ENCODE measurements at regions not wholly inside any gene's neighbourhood (a gene's known extent, or its start where the extent isn't known, plus 50 kb on each side); places are given as distances from the start of the nearest gene placed in this dataset.
"Not testable (repeated sequence)": the region's sequence is repeated elsewhere in the genome, so short reads cannot be mapped to it uniquely, and the experiment has no call there.

- DNase-seq (ENCODE audit: extremely low spot score), result no peak
- CTCF ChIA-PET, result interaction anchor here (0.8 kb wide), 1 partner anchor 11 kb away, joined by 3 read pairs; no protein-coding TSS in a partner anchor
- POLR2A ChIA-PET, result no interaction called here
- TF ChIP-seq, protein P1, sequence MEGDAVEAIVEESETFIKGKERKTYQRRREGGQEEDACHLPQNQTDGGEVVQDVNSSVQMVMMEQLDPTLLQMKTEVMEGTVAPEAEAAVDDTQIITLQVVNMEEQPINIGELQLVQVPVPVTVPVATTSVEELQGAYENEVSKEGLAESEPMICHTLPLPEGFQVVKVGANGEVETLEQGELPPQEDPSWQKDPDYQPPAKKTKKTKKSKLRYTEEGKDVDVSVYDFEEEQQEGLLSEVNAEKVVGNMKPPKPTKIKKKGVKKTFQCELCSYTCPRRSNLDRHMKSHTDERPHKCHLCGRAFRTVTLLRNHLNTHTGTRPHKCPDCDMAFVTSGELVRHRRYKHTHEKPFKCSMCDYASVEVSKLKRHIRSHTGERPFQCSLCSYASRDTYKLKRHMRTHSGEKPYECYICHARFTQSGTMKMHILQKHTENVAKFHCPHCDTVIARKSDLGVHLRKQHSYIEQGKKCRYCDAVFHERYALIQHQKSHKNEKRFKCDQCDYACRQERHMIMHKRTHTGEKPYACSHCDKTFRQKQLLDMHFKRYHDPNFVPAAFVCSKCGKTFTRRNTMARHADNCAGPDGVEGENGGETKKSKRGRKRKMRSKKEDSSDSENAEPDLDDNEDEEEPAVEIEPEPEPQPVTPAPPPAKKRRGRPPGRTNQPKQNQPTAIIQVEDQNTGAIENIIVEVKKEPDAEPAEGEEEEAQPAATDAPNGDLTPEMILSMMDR (IDR thresholded peaks at IDR 0.05; ENCODE audit: control extremely low read depth, extremely low read depth, low read depth, missing control alignments), result no peak
These were observed 175.3 kb upstream of the RAI2 start for GRCh38 chrX:18036394-18036793.

- ChIA-PET CTCF (no interaction called here), POLR2A (no interaction called here)
- DNase-seq (ENCODE audit: extremely low spot score), result no peak
- TF ChIP-seq, protein P1 (IDR thresholded peaks at IDR 0.05; ENCODE audit: control extremely low read depth, extremely low read depth, low read depth, missing control alignments), result no peak
These were observed 173.8 kb upstream of the RAI2 start for GRCh38 chrX:18034945-18035344.

DNA sequence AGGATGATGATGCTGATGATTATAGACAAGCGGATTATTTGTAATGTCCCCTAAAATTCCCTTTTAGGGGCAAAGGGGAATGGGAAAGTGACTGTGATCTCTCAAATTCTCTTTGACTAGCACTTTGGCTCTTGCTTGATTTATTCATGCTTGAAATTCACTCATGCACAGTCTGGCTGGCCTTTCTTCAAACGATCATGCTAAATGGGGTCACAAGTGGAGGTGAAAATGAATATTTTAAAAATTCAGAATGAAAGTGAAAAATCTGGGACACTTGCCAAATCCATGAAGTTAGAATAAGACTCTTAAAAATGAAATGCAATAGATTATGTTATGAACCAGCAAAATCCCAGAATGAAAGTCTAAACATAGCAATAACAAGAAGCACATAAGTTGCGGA lies 173.4 kb upstream of the RAI2 start:
- ChIA-PET POLR2A (no interaction called here), CTCF (no interaction called here)
- TF ChIP-seq, protein P1 (IDR thresholded peaks at IDR 0.05; ENCODE audit: control extremely low read depth, extremely low read depth, low read depth, missing control alignments), result no peak
- no peak for DNase-seq (ENCODE audit: extremely low spot score)

DNA sequence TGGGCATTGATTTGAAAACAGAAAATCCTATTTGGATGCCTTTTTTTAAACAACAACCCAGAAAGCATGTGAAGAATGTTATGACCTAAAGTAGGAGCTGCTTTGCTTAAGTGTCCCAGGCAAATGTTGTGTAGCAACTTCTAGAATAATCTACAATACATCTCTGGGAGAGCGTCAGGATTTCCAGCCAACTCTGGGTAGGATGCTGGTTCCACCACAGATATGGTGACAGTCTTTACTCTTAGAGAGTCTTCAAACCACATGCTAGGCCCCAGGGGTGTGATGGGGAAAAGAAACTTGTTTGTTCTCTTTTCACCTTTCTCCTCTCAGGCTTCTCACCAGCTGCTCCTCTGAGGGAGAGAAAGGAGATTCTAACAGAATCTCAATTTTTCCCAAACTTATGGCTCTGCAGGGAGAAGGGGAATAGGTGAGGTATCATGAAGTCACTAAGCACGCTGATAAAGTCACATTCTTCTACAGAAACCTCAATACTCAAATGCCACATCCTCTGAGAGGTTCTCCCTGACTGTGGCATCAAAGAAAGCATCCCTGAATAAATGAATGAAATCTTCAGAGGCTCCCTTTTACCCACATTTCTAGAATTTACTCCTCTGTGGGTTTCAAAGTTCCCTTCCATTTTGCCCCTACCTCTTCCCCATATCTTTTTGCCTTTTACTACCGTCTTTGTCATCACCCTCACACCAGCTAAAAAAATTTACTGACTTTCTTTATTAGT lies 171.6 kb upstream of the RAI2 start:
- ChIA-PET POLR2A (no interaction called here), CTCF (no interaction called here)
- DNase-seq (ENCODE audit: extremely low spot score), result no peak
- TF ChIP-seq, protein P1 (IDR thresholded peaks at IDR 0.05; ENCODE audit: control extremely low read depth, extremely low read depth, low read depth, missing control alignments), result no peak

- ChIA-PET CTCF (no interaction called here), POLR2A (no interaction called here)
- DNase-seq (ENCODE audit: extremely low spot score), result no peak
- TF ChIP-seq, protein P1 (IDR thresholded peaks at IDR 0.05; ENCODE audit: control extremely low read depth, extremely low read depth, low read depth, missing control alignments), result no peak
These were observed 170.8 kb upstream of the RAI2 start for GRCh38 chrX:18031726-18032375.

- DNase-seq (ENCODE audit: extremely low spot score); POLR2A ChIA-PET; CTCF ChIA-PET: not testable (repeated sequence)
These were observed 169.6 kb upstream of the RAI2 start for GRCh38 chrX:18030656-18031055.

DNA sequence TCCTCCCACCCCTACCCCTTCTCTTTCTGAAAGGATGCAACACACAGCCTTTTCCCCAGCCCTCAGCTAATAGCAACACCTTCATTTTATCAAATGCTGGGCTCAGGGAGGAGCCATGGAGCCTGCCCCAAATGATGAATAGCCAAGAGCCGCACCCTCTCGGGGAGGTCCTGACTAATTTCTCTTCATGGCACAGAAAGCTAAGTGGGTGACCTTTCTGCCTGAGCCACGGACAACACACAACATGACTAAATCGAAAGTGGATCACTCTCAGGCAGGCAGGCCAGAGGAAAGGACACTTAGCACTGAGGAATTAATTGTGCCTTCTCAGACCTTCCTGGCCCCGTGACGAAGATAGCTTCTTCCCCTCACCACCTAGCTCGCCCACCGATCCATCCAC lies 165.1 kb upstream of the RAI2 start:
- CTCF ChIA-PET, result no interaction called here
- POLR2A ChIA-PET, result no interaction called here
- TF ChIP-seq, protein P1 (IDR thresholded peaks at IDR 0.05; ENCODE audit: control extremely low read depth, extremely low read depth, low read depth, missing control alignments), result no peak
- no peak for DNase-seq (ENCODE audit: extremely low spot score)
